ENCODE measurements at regions not wholly inside any gene's neighbourhood (a gene's known extent, or its start where the extent isn't known, plus 50 kb on each side); places are given as distances from the start of the nearest gene placed in this dataset.

DNA sequence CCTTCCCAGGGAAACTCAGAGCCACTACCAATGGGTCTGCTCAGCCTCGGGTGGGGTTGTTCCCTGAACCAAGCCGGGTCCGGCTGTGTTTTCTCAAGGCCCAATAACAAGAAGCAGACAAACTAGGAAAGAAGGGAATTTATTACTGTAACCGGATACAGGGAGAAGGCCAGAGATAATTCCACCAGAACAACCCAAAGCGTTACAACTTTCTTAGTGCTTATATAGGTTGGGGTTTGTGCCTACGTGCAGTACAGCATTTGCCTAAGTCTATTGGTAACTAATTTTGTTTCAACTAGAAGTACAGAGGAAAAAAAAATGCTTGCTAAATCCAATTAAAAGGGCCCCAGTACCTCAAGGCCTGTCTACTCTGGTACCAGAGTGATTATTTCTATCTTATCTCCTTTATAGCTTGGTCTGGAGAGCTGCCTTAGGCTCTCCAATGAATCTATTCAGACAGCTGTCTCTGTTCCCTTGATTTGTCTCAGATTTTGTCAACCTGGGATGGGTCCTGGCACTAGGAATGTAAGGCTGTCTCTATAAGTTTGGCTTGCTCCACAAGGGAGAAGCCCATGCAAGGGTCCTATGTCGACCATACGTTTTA is 57.3 kb upstream of the CCDC190 start:
- DNase-seq = no peak

DNA sequence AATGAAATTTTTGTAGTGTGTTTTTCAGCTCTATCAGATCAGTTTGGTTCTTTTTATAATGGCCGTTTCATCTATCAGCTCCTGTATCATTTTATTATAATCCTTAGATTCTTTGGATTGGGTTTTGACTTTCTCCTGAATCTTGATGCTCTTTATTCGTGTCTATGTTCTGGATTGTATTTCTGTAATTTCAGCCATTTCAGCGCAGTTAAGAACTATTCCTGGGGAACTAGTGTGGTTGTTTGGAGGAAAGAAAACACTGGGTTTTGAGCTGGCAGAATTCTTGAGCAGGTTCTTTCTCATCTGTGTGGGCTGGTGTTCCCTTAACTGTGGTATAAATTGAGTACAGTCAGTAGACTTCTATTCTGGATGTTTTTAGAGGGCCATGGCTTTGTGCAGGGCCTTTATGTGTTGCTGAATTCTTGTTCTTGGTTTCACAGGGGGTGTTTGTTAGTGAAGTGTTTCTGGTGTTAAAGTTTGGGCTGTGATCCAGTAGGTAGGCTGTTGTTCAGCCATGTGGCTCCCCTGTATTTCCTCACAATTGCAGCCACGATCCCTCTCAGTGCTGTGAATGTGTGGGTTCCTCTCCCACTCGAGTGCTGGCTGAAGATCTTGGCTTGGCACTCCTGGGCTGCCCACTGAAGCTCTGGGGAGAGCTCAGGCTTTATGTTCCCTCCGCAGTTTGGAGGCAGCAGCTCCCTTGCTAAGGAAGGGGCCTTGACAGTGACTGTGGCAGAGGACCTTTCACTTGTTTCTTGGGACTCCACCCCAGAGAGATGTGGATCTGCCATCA is 56.0 kb upstream of the CCDC190 start:
- DNase-seq = no peak

DNA sequence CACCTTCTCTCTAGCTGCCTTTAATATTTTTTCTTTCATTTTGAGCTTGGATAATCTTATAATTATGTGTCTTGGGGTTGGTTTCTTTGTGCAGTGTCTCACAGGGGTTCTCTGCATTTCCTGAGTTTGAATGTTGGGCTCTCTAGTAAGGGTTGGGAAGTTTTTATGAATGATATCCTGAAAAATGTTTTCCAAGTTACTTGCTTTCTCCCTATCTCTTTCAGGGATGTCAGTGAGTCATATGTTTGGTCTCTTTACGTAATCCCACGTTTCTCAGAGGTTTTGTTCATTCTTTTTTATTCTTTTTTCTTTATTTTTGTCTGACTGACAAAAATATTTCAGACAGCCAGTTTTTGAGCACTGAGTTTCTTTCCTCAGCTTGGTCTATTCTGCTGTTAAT is 55.4 kb upstream of the CCDC190 start:
- DNase-seq = no peak

DNA sequence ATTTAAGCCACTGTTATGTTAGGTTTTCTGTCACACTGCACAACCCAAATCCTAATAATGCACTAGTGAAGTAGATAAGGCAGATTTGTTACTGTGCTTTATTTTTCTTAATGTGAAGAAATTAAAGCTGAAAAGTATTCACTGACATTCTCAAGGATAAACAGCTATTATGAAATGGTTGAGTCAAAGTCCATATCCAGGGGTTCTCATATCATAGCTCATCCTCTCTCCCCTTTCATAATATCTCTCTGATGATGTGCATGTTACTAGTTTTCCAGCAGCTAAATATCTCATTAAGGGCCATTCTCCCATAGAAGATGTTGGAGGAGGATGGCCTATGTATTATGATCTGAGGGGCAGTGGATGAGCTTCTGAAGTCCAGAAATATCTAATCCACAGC is 53.6 kb upstream of the CCDC190 start:
- DNase-seq = no peak

DNA sequence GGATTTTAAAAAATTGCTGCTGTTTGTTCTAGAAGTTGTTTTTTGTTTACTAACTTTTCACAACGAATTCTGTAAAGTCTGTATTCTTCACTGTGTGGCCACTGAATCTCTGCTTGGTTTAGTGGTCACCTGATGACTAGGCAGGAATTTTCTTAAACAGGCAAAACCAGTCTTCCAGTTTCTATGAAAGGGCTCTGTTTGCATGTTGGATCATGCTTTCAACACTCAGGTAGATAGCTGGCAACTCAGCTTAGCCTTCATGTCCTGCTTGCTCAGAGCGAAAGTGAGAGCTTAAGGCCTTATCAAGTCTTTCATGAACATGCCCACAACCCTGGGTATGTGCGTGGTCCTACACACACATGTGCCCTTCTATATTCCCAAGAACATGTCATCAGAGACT is 52.4 kb upstream of the CCDC190 start:
- no peak for DNase-seq

DNA sequence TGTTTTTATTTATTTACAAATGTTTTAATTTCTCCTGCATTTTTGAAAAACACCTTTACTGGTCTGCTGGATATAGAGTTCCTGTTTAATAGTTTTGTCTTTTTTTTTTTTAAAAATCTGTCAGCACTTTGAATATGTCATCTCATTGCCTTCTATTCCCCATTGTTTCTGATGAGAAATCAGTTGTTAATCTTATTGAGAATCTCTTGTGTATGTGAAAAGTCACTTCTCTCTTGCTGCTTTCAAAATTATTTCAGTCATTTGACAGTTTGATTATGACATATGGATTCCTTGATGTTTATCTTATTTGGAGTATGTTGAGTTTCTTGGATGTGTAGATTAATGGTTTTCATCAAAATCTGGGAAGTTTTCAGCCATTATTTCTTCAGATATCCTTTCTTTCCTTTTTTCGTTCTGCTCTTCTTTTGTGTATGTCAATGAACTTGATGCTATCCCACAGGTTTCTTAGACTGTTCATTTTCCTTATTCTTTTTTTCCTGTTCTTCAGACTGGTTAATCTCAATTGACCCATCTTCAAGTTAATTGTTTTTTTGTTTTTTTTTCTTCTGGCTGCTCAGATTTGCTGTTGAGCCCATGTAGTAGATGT is 51.2 kb upstream of the CCDC190 start:
- no peak for DNase-seq
